ENCODE measurements at regions not wholly inside any gene's neighbourhood (a gene's known extent, or its start where the extent isn't known, plus 50 kb on each side); places are given as distances from the start of the nearest gene placed in this dataset.

DNA sequence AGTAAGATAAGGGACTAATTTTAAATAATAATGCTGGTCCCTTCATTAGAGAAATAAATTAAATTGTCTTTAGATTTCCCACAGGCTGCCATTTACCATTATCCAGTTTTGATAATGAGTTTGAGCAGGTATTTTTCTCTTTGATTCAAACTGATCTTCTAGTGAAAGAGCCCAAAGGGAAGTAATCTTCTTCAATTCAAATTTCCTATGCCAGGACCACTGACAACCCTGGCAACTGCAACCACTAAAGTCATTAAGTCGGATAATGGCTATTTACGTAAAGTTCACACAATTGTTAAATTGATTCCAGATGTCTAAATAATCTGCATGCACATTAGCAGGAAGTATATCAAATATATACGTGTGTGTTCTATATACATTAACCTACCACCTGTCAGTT lies 399.3 kb downstream of the PTPRC start:
- intact Hi-C loops (cut with DNase I; ENCODE audit: low total_unique reads), result no loop called here
- TF ChIP-seq POLR2A (IDR thresholded peaks at IDR 0.05), result no peak
- TF ChIP-seq, protein P1, sequence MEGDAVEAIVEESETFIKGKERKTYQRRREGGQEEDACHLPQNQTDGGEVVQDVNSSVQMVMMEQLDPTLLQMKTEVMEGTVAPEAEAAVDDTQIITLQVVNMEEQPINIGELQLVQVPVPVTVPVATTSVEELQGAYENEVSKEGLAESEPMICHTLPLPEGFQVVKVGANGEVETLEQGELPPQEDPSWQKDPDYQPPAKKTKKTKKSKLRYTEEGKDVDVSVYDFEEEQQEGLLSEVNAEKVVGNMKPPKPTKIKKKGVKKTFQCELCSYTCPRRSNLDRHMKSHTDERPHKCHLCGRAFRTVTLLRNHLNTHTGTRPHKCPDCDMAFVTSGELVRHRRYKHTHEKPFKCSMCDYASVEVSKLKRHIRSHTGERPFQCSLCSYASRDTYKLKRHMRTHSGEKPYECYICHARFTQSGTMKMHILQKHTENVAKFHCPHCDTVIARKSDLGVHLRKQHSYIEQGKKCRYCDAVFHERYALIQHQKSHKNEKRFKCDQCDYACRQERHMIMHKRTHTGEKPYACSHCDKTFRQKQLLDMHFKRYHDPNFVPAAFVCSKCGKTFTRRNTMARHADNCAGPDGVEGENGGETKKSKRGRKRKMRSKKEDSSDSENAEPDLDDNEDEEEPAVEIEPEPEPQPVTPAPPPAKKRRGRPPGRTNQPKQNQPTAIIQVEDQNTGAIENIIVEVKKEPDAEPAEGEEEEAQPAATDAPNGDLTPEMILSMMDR (IDR thresholded peaks at IDR 0.05 in 4 of 5, conservative IDR thresholded peaks at IDR 0.05 in 1 of 5), result no peak
- H3K4me1 ChIP-seq, result no peaks in the 10 kb centered on the region

DNA sequence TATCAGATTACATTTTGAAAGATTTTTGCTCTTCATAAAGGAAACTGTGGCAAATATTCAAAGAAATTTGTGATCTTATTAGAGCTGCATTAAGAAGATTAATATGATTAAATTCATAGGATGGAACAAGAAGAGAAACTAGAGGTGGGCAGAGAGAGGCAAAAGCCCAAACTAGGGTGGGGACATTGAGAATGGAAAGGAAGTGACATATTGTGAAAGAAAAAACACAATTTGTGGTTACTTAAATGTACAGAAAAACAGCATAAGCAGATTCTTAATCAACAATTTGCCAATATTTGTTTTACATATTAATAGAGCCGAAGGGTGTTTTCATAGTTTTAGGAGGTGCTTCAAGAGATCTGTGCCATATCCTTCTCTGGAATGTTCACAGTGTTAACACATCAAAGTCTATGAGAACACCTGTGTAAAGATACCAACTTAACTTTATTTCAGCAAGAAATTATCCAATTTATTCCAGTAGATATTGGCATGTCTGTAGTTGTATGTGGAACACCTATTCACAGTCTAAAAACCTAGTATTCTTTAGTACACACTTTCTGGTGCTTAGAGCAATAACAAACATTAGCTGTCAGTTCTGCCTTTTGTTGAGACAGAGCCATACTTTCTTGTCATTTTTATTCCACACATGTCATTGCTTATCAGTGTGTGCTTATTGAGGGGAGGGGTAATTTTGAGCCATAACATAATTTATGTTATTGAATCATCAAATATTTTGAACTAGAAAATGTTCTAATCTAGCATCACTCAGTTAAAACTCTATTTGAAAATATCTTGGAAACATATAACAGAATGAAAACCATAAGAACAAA lies 401.5 kb downstream of the PTPRC start:
- no peaks in the 10 kb centered on the region for H3K9me3 ChIP-seq
- H3K36me3 ChIP-seq, result no peaks in the 10 kb centered on the region
- H3K27me3 ChIP-seq, result no peaks in the 10 kb centered on the region
- H3K4me1 ChIP-seq, result no peaks in the 10 kb centered on the region
- no peak overlapping the region for H3K27ac ChIP-seq
- TF ChIP-seq, protein P1 (IDR thresholded peaks at IDR 0.05 in 4 of 5, conservative IDR thresholded peaks at IDR 0.05 in 1 of 5), result no peak
- no peak for TF ChIP-seq POLR2A (IDR thresholded peaks at IDR 0.05)
- intact Hi-C loops (cut with DNase I; ENCODE audit: low total_unique reads), result no loop called here
- ATAC-seq (no peak), DNase-seq (no peak)
- no peak overlapping the region for H3K4me3 ChIP-seq
- in situ Hi-C loops (cut with MboI; ENCODE audit: low sequenced_read_pairs in 4 of 4), result no loop called here

More for the DNA sequence above, 399.3 kb downstream of the PTPRC start:
- Histone ChIP-seq H3K27me3 (no peaks in the 10 kb centered on the region), H3K27ac (no peak overlapping the region), H3K9me3 (no peaks in the 10 kb centered on the region), H3K36me3 (no peaks in the 10 kb centered on the region), H3K4me3 (no peak overlapping the region)
- DNase-seq, result no peak
- no peak for ATAC-seq
- in situ Hi-C loops (cut with MboI; ENCODE audit: low sequenced_read_pairs in 4 of 4), result no loop called here

DNA sequence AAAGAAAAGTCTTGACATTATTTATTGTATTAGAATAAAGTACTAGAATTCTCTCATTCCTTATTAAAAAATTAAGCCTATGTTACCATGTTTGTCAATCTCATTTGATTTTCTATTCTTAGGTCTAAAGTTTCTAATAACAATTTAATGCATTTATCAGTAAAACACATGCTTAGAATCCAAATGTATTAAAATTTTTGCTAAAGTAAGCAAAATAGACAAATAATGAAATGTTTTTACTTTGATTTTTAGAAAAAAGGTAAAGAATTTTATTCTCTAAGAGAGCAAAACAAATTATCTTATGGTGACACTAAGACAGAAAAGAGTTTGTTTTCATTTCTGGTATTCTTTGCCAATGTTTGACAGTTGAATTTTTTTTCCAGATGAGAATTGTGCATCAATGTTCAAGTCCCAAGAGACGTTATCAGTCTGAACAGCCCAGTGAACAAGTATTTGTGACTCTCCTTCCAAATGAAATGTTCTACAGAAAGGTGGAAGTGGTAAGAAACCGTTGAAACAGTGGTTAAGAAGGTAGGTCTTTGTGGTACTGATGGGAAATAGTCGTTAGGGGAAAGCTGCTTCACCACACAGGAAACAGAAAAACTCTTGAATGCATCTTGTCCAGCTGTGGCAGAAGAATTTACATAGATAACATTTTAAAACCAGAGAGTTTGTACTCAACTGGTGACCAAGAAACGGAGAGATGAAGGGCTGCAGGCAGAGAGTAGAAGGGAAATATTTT lies 402.5 kb downstream of the PTPRC start:
- no peaks in the 10 kb centered on the region for H3K9me3 ChIP-seq
- DNase-seq (no peak), ATAC-seq (no peak)
- H3K4me1 ChIP-seq, result no peaks in the 10 kb centered on the region
- TF ChIP-seq, protein P1 (IDR thresholded peaks at IDR 0.05 in 4 of 5, conservative IDR thresholded peaks at IDR 0.05 in 1 of 5), result no peak
- TF ChIP-seq POLR2A (IDR thresholded peaks at IDR 0.05), result no peak
- in situ Hi-C loops (cut with MboI; ENCODE audit: low sequenced_read_pairs in 4 of 4), result no loop called here
- H3K27me3 ChIP-seq, result no peaks in the 10 kb centered on the region
- H3K36me3 ChIP-seq, result no peaks in the 10 kb centered on the region
- intact Hi-C loops (cut with DNase I; ENCODE audit: low total_unique reads), result no loop called here
- no peak overlapping the region for H3K27ac ChIP-seq
- no peak overlapping the region for H3K4me3 ChIP-seq

DNA sequence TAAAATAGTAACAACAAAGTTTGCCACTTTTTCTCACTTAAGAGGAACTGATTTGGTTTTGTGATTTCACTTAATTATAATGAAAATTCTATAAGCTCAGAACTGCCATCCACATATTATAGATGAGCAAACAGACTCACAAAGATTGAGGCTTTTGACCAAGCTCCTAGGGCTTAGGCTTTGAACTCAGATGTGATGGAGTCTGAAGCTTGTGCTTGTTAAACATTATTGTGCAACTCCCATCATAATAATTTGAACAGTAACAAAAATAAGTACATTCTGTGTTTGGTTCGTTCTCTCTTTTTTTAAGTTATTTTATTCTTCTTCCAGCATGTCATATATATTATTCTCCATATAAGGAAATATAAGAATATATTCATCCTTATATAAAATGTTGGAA lies 403.4 kb downstream of the PTPRC start:
- ATAC-seq (no peak), DNase-seq (no peak)
- TF ChIP-seq POLR2A (IDR thresholded peaks at IDR 0.05), result no peak
- TF ChIP-seq, protein P1 (IDR thresholded peaks at IDR 0.05 in 4 of 5, conservative IDR thresholded peaks at IDR 0.05 in 1 of 5), result no peak
- H3K36me3 ChIP-seq, result no peaks in the 10 kb centered on the region
- no peaks in the 10 kb centered on the region for H3K9me3 ChIP-seq
- no peaks in the 10 kb centered on the region for H3K4me1 ChIP-seq
- H3K27me3 ChIP-seq, result no peaks in the 10 kb centered on the region
- intact Hi-C loops (cut with DNase I; ENCODE audit: low total_unique reads) (no loop called here), in situ Hi-C loops (cut with MboI; ENCODE audit: low sequenced_read_pairs in 4 of 4) (no loop called here)
- no peak overlapping the region for H3K4me3 ChIP-seq
- H3K27ac ChIP-seq, result no peak overlapping the region

Measured in gastrocnemius medialis (tissue), 4 donors.